HepG2 (cell line): ENCODE measurements at regions not wholly inside any gene's neighbourhood (a gene's known extent, or its start where the extent isn't known, plus 50 kb on each side); places are given as distances from the start of the nearest gene placed in this dataset.

Source experiments
- ATAC-seq: fragments of 200-7000 bp; cut with Tn5 transposase; 3 replicates; pipeline ENCODE4 v1.9.1; 2020; ENCODE audit warnings: mild to moderate bottlenecking, moderate library complexity
- BruUV-seq: library from RNA; stranded (reverse); fragments of 400-500 nt; replicated peaks from 2 replicates; lab custom pipeline; 2021; lab: Mats Ljungman, UMichigan
- CTCF ChIA-PET: fragments of 300-600 bp; formaldehyde crosslinking; extraction: SDS; loops from one replicate; lab custom pipeline; 2021; ENCODE audit warnings: low total read pairs, inconsistent platforms, low intra/inter-chr PET ratio; lab: Yijun Ruan, JAX
- POLR2A ChIA-PET: fragments of 350-600 bp; sonication (Branson Sonifier 250); formaldehyde crosslinking; loops from one replicate; lab custom pipeline; 2020; ENCODE audit warnings: antibody characterized with exemption, inconsistent platforms; lab: Yijun Ruan, JAX
- DNase-seq: peaks from one replicate; pipeline ENCODE4 v3.0.0-alpha.2; 2015; ENCODE audit warnings: low spot score
- FAIRE-seq: peaks from 3 replicates; lab custom pipeline; 2011; peaks lifted over from hg19 to GRCh38; lab: Jason Lieb, UNC
- H2AFZ ChIP-seq: one replicate; pipeline ENCODE4 v1.6.1; 2011; ENCODE audit warnings: low read length, inconsistent platforms
- H3K27ac ChIP-seq: fragments of 300-600 bp; 3 replicates; pipeline ENCODE4 v1.8.0; 2011; ENCODE audit warnings: mixed run types, mild to moderate bottlenecking, mixed read lengths, low read length, inconsistent platforms; ENCODE audit not compliant: insufficient read depth; ENCODE audit errors: extremely low read length
- H3K27me3 ChIP-seq, 2 experiments: fragments of 200-600 bp in 1 of 2; 2 replicates in 1 of 2; 3 replicates in 1 of 2; pipeline versions ENCODE4 v1.6.0 to v1.8.0; 2011; ENCODE audit warnings: low read length in 2 of 2, mild to moderate bottlenecking in 2 of 2, moderate library complexity in 2 of 2, inconsistent platforms in 1 of 2; ENCODE audit not compliant: insufficient read depth in 2 of 2, control insufficient read depth in 1 of 2
- H3K36me3 ChIP-seq, 2 experiments: fragments of 200-600 bp in 1 of 2; replicated peaks in 1 of 2; 2 replicates in 1 of 2; 3 replicates in 1 of 2; pipeline versions ENCODE4 v1.5.1 to v1.8.0; 2011; ENCODE audit warnings: low read length in 2 of 2, inconsistent platforms in 1 of 2; ENCODE audit not compliant: insufficient read depth in 2 of 2, control insufficient read depth in 1 of 2
- H3K4me1 ChIP-seq: 2 replicates; pipeline ENCODE4 v1.5.1; 2012; ENCODE audit warnings: low read length, inconsistent platforms; ENCODE audit not compliant: insufficient read depth
- H3K4me2 ChIP-seq: 2 replicates; pipeline ENCODE4 v1.6.0; 2011; ENCODE audit warnings: low read depth, low read length, inconsistent platforms
- H3K4me3 ChIP-seq, 3 experiments: fragments of 200-600 bp in 1 of 3; sonication (generic), shearing (Covaris generic) in 1 of 3; replicated peaks in 1 of 3; 2 replicates each; pipeline ENCODE4 v1.5.1; 2011 to 2016; ENCODE audit warnings: low read length in 3 of 3, inconsistent platforms in 2 of 3, low read depth in 2 of 3, mild to moderate bottlenecking in 2 of 3, control low read depth in 1 of 3, mixed read lengths in 1 of 3; ENCODE audit not compliant: insufficient read depth in 1 of 3
- H3K79me2 ChIP-seq: one replicate; pipeline ENCODE4 v1.6.1; 2011; ENCODE audit warnings: low read length, inconsistent platforms; ENCODE audit not compliant: insufficient read depth
- H3K9ac ChIP-seq: 2 replicates; pipeline ENCODE4 v1.6.0; 2011; ENCODE audit warnings: mild to moderate bottlenecking, low read depth, low read length, inconsistent platforms; ENCODE audit not compliant: insufficient read depth
- H3K9me3 ChIP-seq: 2 replicates; pipeline ENCODE4 v1.5.1; 2012; ENCODE audit warnings: mild to moderate bottlenecking, low read length
- H4K20me1 ChIP-seq: 2 replicates; pipeline ENCODE4 v1.6.0; 2011; ENCODE audit warnings: inconsistent platforms, mild to moderate bottlenecking, low read length, moderate library complexity; ENCODE audit not compliant: insufficient read depth
- CBX1 ChIP-seq: IDR thresholded peaks from one replicate; pipeline ENCODE4 v1.6.1; 2016; ENCODE audit warnings: antibody characterized with exemption, low read depth
- FOXP1 ChIP-seq, 2 experiments: fragments of 450-650 bp in 1 of 2; IDR thresholded peaks; 2 replicates each; pipeline ENCODE4 v1.6.1; 2017 to 2018; ENCODE audit warnings: antibody characterized with exemption in 1 of 2
- GATA4 ChIP-seq: sonication (generic); IDR thresholded peaks from 2 replicates; pipeline ENCODE4 v1.6.1; 2016; ENCODE audit warnings: antibody characterized with exemption, low read depth, borderline replicate concordance
- GATAD1 ChIP-seq: IDR thresholded peaks from 2 replicates; pipeline ENCODE4 v1.6.1; 2016; ENCODE audit warnings: missing genetic modification reagents, missing compliant biosample characterization
- HCFC1 ChIP-seq: fragments of 150-350 bp; IDR thresholded peaks from 2 replicates; pipeline ENCODE4 v1.6.1; 2014; ENCODE audit warnings: low read depth, low read length
- JARID2 ChIP-seq: sonication (generic); formaldehyde crosslinking; IDR thresholded peaks from 2 replicates; pipeline ENCODE4 v1.8.1; 2023; ENCODE audit warnings: missing genetic modification reagents, inconsistent platforms; ENCODE audit not compliant: insufficient replicate concordance
- JUN ChIP-seq: sonication (generic); formaldehyde crosslinking; IDR thresholded peaks from 2 replicates; pipeline ENCODE4 v1.4.0; 2020; ENCODE audit warnings: mild to moderate bottlenecking, missing genetic modification reagents
- KLF6 ChIP-seq: IDR thresholded peaks from 2 replicates; pipeline ENCODE4 v1.8.0; 2016; ENCODE audit warnings: missing biosample characterization, missing genetic modification reagents
- NFE2L1 ChIP-seq: sonication (generic); formaldehyde crosslinking; IDR thresholded peaks from 2 replicates; pipeline ENCODE4 v1.4.0; 2020; ENCODE audit warnings: missing genetic modification reagents, mild to moderate bottlenecking, borderline replicate concordance
- RAD21 ChIP-seq: fragments of 450-650 bp; formaldehyde crosslinking; IDR thresholded peaks from 2 replicates; pipeline ENCODE4 v1.5.0; 2020; ENCODE audit warnings: mild to moderate bottlenecking
- SP5 ChIP-seq: IDR thresholded peaks from 2 replicates; pipeline ENCODE4 v1.6.1; 2016; ENCODE audit warnings: low read depth, borderline replicate concordance
- TAF1 ChIP-seq: sonication (generic); formaldehyde crosslinking; IDR thresholded peaks from 2 replicates; pipeline ENCODE4 v1.4.0; 2020; ENCODE audit warnings: missing genetic modification reagents
- TEAD2 ChIP-seq: sonication (generic); formaldehyde crosslinking; IDR thresholded peaks from 2 replicates; pipeline ENCODE4 v1.9.0; 2021; ENCODE audit warnings: missing genetic modification reagents
- ZEB1 ChIP-seq: IDR thresholded peaks from 2 replicates; pipeline ENCODE4 v1.6.1; 2012; ENCODE audit warnings: mild to moderate bottlenecking, low read depth, inconsistent platforms; ENCODE audit not compliant: insufficient replicate concordance
- ZMYM2 ChIP-seq: sonication (generic); formaldehyde crosslinking; IDR thresholded peaks from 2 replicates; pipeline ENCODE4 v1.8.0; 2022; ENCODE audit warnings: mild to moderate bottlenecking, missing genetic modification reagents
- ZNF33A ChIP-seq: sonication (generic); formaldehyde crosslinking; IDR thresholded peaks from 2 replicates; pipeline ENCODE4 v1.5.1; 2020; ENCODE audit warnings: missing genetic modification reagents, mild to moderate bottlenecking, moderate library complexity, borderline replicate concordance
- ZNF747 ChIP-seq: sonication (generic); formaldehyde crosslinking; IDR thresholded peaks from 2 replicates; pipeline ENCODE4 v1.8.1; 2023; ENCODE audit warnings: missing genetic modification reagents, mild to moderate bottlenecking, borderline replicate concordance
- WGBS: methylation state at CpG from one replicate; pipeline ENCODE4 v1.1.6; 2017; ENCODE audit warnings: low lambda C conversion rate; 5-methylcytosine and 5-hydroxymethylcytosine counted together
- in situ Hi-C: cut with HindIII; loops from 2 replicates; pipeline ENCODE4 v1.10.0; 2017; ENCODE audit warnings: low pct_unique_long_range_greater_than_20kb; ENCODE audit not compliant: extremely low pct_ligation_motif_present
- intact Hi-C: fragments of 100-400 bp; cut with micrococcal nuclease; formaldehyde crosslinking; loops from one replicate; pipeline ENCODE4 v1.10.0; 2022; ENCODE audit not compliant: unreplicated experiment
- TF ChIP-seq, protein P1 (sequence below): sonication (generic); formaldehyde crosslinking; conservative IDR thresholded peaks from 2 replicates; pipeline ENCODE4 v1.8.0; 2022; ENCODE audit warnings: missing genetic modification reagents
- TF ChIP-seq, protein P2 (sequence below): sonication (generic); formaldehyde crosslinking; IDR thresholded peaks from 2 replicates; pipeline ENCODE4 v1.4.0; 2020; ENCODE audit warnings: mild to moderate bottlenecking, missing genetic modification reagents, borderline replicate concordance

DNA sequence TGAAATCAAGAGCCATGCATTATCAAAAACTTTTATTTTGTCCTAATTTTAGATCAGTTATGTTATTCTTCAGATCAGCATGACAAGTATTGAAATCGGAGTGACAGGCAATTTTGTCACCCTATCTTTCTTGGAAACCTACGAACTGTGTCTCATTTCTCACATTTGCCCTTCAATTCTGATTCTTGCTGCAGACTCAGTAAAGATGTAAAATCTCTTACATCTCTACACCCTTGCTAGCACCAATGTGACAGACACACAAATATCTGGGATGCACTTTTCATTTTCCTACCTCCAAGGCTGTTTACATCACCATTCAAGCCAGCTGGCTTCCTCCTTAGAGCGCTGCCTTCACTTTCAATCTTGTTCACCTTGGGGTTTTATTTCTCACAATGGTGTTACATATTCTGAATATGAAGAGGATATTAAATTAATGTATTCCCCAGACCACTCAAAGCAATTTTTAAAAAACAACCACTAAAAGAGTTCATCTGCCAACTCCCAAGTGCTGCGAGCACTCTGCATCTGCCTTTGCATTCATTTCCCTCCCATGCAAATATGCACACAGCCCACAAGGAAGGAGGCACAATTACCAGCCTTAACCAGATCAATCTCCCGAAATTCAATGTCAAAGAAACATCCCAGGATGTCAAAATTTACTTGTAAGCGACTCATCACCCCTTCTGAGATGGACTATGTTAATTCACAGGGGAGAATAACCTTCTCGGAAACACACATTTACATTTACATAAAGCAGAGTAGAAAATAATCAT lies 164.3 kb downstream of the ENC1 start:
- in situ Hi-C loops, result no loop called here
- TF ChIP-seq JARID2 (CRISPR knock-in tag), result no peak
- no peak for TF ChIP-seq TAF1 (CRISPR knock-in tag)
- no peak for TF ChIP-seq HCFC1
- no peak for TF ChIP-seq ZEB1
- no peak for TF ChIP-seq ZNF33A (CRISPR knock-in tag)
- TF ChIP-seq TEAD2 (CRISPR knock-in tag), result no peak
- no peak for TF ChIP-seq JUN (CRISPR knock-in tag)
- no peak for TF ChIP-seq SP5 (CRISPR knock-in tag)
- no peak for TF ChIP-seq FOXP1 (IDR thresholded peaks at IDR 0.05)
- no peak for TF ChIP-seq FOXP1 (CRISPR knock-in tag; IDR thresholded peaks at IDR 0.05)
- TF ChIP-seq KLF6 (CRISPR knock-in tag), result no peak
- no peak for TF ChIP-seq NFE2L1 (CRISPR knock-in tag)
- TF ChIP-seq ZMYM2 (CRISPR knock-in tag), result no peak
- no peak for TF ChIP-seq ZNF747
- TF ChIP-seq GATA4, result no peak
- no peak for TF ChIP-seq GATAD1 (CRISPR knock-in tag)
- TF ChIP-seq, protein P1, sequence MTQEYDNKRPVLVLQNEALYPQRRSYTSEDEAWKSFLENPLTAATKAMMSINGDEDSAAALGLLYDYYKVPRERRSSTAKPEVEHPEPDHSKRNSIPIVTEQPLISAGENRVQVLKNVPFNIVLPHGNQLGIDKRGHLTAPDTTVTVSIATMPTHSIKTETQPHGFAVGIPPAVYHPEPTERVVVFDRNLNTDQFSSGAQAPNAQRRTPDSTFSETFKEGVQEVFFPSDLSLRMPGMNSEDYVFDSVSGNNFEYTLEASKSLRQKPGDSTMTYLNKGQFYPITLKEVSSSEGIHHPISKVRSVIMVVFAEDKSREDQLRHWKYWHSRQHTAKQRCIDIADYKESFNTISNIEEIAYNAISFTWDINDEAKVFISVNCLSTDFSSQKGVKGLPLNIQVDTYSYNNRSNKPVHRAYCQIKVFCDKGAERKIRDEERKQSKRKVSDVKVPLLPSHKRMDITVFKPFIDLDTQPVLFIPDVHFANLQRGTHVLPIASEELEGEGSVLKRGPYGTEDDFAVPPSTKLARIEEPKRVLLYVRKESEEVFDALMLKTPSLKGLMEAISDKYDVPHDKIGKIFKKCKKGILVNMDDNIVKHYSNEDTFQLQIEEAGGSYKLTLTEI (CRISPR knock-in tag), result no peak
- TF ChIP-seq CBX1, result no peak
- TF ChIP-seq, protein P2, sequence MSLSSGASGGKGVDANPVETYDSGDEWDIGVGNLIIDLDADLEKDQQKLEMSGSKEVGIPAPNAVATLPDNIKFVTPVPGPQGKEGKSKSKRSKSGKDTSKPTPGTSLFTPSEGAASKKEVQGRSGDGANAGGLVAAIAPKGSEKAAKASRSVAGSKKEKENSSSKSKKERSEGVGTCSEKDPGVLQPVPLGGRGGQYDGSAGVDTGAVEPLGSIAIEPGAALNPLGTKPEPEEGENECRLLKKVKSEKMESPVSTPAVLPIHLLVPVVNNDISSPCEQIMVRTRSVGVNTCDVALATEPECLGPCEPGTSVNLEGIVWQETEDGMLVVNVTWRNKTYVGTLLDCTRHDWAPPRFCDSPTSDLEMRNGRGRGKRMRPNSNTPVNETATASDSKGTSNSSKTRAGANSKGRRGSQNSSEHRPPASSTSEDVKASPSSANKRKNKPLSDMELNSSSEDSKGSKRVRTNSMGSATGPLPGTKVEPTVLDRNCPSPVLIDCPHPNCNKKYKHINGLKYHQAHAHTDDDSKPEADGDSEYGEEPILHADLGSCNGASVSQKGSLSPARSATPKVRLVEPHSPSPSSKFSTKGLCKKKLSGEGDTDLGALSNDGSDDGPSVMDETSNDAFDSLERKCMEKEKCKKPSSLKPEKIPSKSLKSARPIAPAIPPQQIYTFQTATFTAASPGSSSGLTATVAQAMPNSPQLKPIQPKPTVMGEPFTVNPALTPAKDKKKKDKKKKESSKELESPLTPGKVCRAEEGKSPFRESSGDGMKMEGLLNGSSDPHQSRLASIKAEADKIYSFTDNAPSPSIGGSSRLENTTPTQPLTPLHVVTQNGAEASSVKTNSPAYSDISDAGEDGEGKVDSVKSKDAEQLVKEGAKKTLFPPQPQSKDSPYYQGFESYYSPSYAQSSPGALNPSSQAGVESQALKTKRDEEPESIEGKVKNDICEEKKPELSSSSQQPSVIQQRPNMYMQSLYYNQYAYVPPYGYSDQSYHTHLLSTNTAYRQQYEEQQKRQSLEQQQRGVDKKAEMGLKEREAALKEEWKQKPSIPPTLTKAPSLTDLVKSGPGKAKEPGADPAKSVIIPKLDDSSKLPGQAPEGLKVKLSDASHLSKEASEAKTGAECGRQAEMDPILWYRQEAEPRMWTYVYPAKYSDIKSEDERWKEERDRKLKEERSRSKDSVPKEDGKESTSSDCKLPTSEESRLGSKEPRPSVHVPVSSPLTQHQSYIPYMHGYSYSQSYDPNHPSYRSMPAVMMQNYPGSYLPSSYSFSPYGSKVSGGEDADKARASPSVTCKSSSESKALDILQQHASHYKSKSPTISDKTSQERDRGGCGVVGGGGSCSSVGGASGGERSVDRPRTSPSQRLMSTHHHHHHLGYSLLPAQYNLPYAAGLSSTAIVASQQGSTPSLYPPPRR (CRISPR knock-in tag), result no peak
- no peak for TF ChIP-seq RAD21 (CRISPR knock-in tag)

More for the DNA sequence above, 164.3 kb downstream of the ENC1 start:
- no peaks in the 10 kb centered on the region for H3K27me3 ChIP-seq
- intact Hi-C loops, result no loop called here
- no peak overlapping the region for H2AFZ ChIP-seq
- no peak overlapping the region for H3K27ac ChIP-seq
- ChIA-PET CTCF (no interaction called here), POLR2A (no interaction called here)
- BruUV-seq, result no TSS peak
- no peak for FAIRE-seq
- H3K9ac ChIP-seq, result no peak overlapping the region
- peaks cover 3% of the 10 kb centered on the region for H3K4me1 ChIP-seq
- no peak overlapping the region for H3K4me2 ChIP-seq
- no peaks in the 10 kb centered on the region for H3K9me3 ChIP-seq
- H3K4me3 ChIP-seq, result no peak overlapping the region
- no peak for ATAC-seq
- no peaks in the 10 kb centered on the region for H4K20me1 ChIP-seq
- H3K36me3 ChIP-seq, result no peaks in the 10 kb centered on the region
- no peak for DNase-seq
- no peaks in the 10 kb centered on the region for H3K79me2 ChIP-seq
- WGBS, result 64% methylated on average over 7 of the region's 7 CpGs
